ENCODE measurements at regions not wholly inside any gene's neighbourhood (a gene's known extent, or its start where the extent isn't known, plus 50 kb on each side); places are given as distances from the start of the nearest gene placed in this dataset.
"Not testable (repeated sequence)": the region's sequence is repeated elsewhere in the genome, so short reads cannot be mapped to it uniquely, and the experiment has no call there.

GRCh38 chr1:163571950-163572349 is 250.2 kb downstream of the NUF2 start:
- no peak for DNase-seq (ENCODE audit: low read depth)

- no peak for DNase-seq (ENCODE audit: low read depth)
Observed at GRCh38 chr1:163574119-163574518, 252.4 kb downstream of the NUF2 start.

GRCh38 chr1:163580926-163581325 is 259.2 kb downstream of the NUF2 start:
- DNase-seq (ENCODE audit: low read depth), result no peak

GRCh38 chr1:163583661-163584181 is 262.0 kb downstream of the NUF2 start:
- no peak for DNase-seq (ENCODE audit: low read depth)

- no peak for DNase-seq (ENCODE audit: low read depth)
Observed at GRCh38 chr1:163585796-163586195, 264.0 kb downstream of the NUF2 start.

GRCh38 chr1:163588796-163589195 is 267.0 kb downstream of the NUF2 start:
- DNase-seq (ENCODE audit: low read depth), result no peak

GRCh38 chr1:163589735-163590134 is 268.0 kb downstream of the NUF2 start:
- no peak for DNase-seq (ENCODE audit: low read depth)

GRCh38 chr1:163591131-163591530 is 269.4 kb downstream of the NUF2 start:
- not testable (repeated sequence) for DNase-seq (ENCODE audit: low read depth)

- not testable (repeated sequence) for DNase-seq (ENCODE audit: low read depth)
Observed at GRCh38 chr1:163592623-163593022, 270.9 kb downstream of the NUF2 start.

- not testable (repeated sequence) for DNase-seq (ENCODE audit: low read depth)
Observed at GRCh38 chr1:163596106-163596505, 274.4 kb downstream of the NUF2 start.

GRCh38 chr1:163596541-163597258 is 274.9 kb downstream of the NUF2 start:
- DNase-seq (ENCODE audit: low read depth), result no peak

- no peak for DNase-seq (ENCODE audit: low read depth)
Observed at GRCh38 chr1:163604321-163604720, 282.6 kb downstream of the NUF2 start.

GRCh38 chr1:163604896-163605295 is 283.1 kb downstream of the NUF2 start:
- no peak for DNase-seq (ENCODE audit: low read depth)

- DNase-seq (ENCODE audit: low read depth), result no peak
Observed at GRCh38 chr1:163608979-163609378, 287.2 kb downstream of the NUF2 start.

- DNase-seq (ENCODE audit: low read depth), result no peak
Observed at GRCh38 chr1:163609858-163610257, 288.1 kb downstream of the NUF2 start.

- DNase-seq (ENCODE audit: low read depth), result no peak
Observed at GRCh38 chr1:163610486-163610885, 288.7 kb downstream of the NUF2 start.

- DNase-seq (ENCODE audit: low read depth), result no peak
Observed at GRCh38 chr1:163614361-163614760, 292.6 kb downstream of the NUF2 start.

- no peak for DNase-seq (ENCODE audit: low read depth)
Observed at GRCh38 chr1:163628034-163628773, 306.4 kb downstream of the NUF2 start.

- DNase-seq (ENCODE audit: low read depth), result no peak
Observed at GRCh38 chr1:163632269-163632668, 310.5 kb downstream of the NUF2 start.

GRCh38 chr1:163633366-163633765 is 311.6 kb downstream of the NUF2 start:
- DNase-seq (ENCODE audit: low read depth), result no peak

GRCh38 chr1:163645676-163646075 is 323.9 kb downstream of the NUF2 start:
- not testable (repeated sequence) for DNase-seq (ENCODE audit: low read depth)

- no peak for DNase-seq (ENCODE audit: low read depth)
Observed at GRCh38 chr1:163650624-163651023, 328.9 kb downstream of the NUF2 start.

GRCh38 chr1:163652441-163652840 is 330.7 kb downstream of the NUF2 start:
- DNase-seq (ENCODE audit: low read depth), result no peak
